ENCODE measurements at regions not wholly inside any gene's neighbourhood (a gene's known extent, or its start where the extent isn't known, plus 50 kb on each side); places are given as distances from the start of the nearest gene placed in this dataset.

DNA sequence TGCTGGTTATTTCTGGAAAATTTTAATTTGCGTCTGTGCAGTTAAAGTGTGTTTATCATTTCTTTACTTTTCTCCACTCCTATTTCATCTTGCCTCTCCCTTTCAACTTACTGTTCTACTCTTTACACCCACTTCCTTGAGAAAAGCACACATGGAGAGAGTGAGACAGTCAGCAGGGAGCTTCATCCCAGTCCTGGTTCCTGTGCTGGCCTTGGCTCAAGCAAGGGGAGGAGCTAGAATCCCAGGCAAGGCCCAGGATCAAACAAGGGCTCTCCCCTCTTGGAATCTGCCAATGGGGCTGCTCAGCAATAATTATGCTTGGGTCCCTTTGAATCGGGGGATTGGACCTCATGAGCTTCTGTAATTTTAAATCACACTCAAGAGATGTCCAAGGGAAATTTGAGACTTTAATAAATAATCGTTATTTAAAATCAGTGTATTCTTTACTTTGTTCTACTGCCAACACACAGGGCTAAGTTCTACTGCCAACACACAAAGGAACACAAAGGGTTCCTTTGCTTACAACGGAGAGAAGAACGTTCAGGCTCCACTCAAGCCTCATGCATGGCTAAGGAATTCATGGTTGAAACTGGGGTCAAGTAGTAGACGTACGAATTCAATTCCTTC lies 439.3 kb upstream of the DAB2 start:
- TF ChIP-seq, protein P1, sequence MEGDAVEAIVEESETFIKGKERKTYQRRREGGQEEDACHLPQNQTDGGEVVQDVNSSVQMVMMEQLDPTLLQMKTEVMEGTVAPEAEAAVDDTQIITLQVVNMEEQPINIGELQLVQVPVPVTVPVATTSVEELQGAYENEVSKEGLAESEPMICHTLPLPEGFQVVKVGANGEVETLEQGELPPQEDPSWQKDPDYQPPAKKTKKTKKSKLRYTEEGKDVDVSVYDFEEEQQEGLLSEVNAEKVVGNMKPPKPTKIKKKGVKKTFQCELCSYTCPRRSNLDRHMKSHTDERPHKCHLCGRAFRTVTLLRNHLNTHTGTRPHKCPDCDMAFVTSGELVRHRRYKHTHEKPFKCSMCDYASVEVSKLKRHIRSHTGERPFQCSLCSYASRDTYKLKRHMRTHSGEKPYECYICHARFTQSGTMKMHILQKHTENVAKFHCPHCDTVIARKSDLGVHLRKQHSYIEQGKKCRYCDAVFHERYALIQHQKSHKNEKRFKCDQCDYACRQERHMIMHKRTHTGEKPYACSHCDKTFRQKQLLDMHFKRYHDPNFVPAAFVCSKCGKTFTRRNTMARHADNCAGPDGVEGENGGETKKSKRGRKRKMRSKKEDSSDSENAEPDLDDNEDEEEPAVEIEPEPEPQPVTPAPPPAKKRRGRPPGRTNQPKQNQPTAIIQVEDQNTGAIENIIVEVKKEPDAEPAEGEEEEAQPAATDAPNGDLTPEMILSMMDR (IDR thresholded peaks at IDR 0.05), result no peak
- TF ChIP-seq POLR2A (IDR thresholded peaks at IDR 0.05), result no peak
